ENCODE measurements at regions not wholly inside any gene's neighbourhood (a gene's known extent, or its start where the extent isn't known, plus 50 kb on each side); places are given as distances from the start of the nearest gene placed in this dataset.

GRCh38 chr9:108012886-108013665, 523.5 kb upstream of the KLF4 start:
- DNase-seq: no peak

- no peak for DNase-seq
Observed at GRCh38 chr9:108012405-108012804, 522.8 kb upstream of the KLF4 start.

- DNase-seq: no peak
Observed at GRCh38 chr9:108003526-108003925, 514.0 kb upstream of the KLF4 start.

GRCh38 chr9:108002371-108002956, 512.9 kb upstream of the KLF4 start:
- no peak for DNase-seq

GRCh38 chr9:108001237-108001636, 511.7 kb upstream of the KLF4 start:
- no peak for DNase-seq

GRCh38 chr9:107999890-108000289, 510.3 kb upstream of the KLF4 start:
- no peak for DNase-seq

- DNase-seq: no peak
Observed at GRCh38 chr9:107999011-107999410, 509.4 kb upstream of the KLF4 start.

- no peak for DNase-seq
Observed at GRCh38 chr9:107994648-107995047, 505.1 kb upstream of the KLF4 start.

- DNase-seq: no peak
Observed at GRCh38 chr9:107992271-107992670, 502.7 kb upstream of the KLF4 start.

GRCh38 chr9:107991581-107991980, 502.0 kb upstream of the KLF4 start:
- no peak for DNase-seq

GRCh38 chr9:107989544-107989943, 500.0 kb upstream of the KLF4 start:
- no peak for DNase-seq

GRCh38 chr9:107989099-107989498, 499.5 kb upstream of the KLF4 start:
- DNase-seq: no peak

GRCh38 chr9:107984956-107985355, 495.4 kb upstream of the KLF4 start:
- DNase-seq: no peak

- DNase-seq: no peak
Observed at GRCh38 chr9:107983762-107984161, 494.2 kb upstream of the KLF4 start.

GRCh38 chr9:107983181-107983603, 493.6 kb upstream of the KLF4 start:
- no peak for DNase-seq

GRCh38 chr9:107982745-107983144, 493.2 kb upstream of the KLF4 start:
- no peak for DNase-seq

GRCh38 chr9:107982001-107982400, 492.4 kb upstream of the KLF4 start:
- no peak for DNase-seq

GRCh38 chr9:107980984-107981383, 491.4 kb upstream of the KLF4 start:
- DNase-seq: no peak

GRCh38 chr9:107976767-107977166, 487.2 kb upstream of the KLF4 start:
- no peak for DNase-seq

- DNase-seq: no peak
Observed at GRCh38 chr9:107975426-107976010, 485.9 kb upstream of the KLF4 start.

- DNase-seq: no peak
Observed at GRCh38 chr9:107973451-107973850, 483.9 kb upstream of the KLF4 start.

GRCh38 chr9:107972346-107972745, 482.8 kb upstream of the KLF4 start:
- no peak for DNase-seq

- DNase-seq: no peak
Observed at GRCh38 chr9:107971241-107971640, 481.7 kb upstream of the KLF4 start.

- DNase-seq: no peak
Observed at GRCh38 chr9:107970726-107971125, 481.2 kb upstream of the KLF4 start.

Data from stimulated activated CD4-positive, alpha-beta T cell treated with anti-CD3 and anti-CD28 coated beads, Interleukin-2, amount 100 ng/mL, for 24 hours (primary cell).